ENCODE measurements at regions not wholly inside any gene's neighbourhood (a gene's known extent, or its start where the extent isn't known, plus 50 kb on each side); places are given as distances from the start of the nearest gene placed in this dataset.

DNA sequence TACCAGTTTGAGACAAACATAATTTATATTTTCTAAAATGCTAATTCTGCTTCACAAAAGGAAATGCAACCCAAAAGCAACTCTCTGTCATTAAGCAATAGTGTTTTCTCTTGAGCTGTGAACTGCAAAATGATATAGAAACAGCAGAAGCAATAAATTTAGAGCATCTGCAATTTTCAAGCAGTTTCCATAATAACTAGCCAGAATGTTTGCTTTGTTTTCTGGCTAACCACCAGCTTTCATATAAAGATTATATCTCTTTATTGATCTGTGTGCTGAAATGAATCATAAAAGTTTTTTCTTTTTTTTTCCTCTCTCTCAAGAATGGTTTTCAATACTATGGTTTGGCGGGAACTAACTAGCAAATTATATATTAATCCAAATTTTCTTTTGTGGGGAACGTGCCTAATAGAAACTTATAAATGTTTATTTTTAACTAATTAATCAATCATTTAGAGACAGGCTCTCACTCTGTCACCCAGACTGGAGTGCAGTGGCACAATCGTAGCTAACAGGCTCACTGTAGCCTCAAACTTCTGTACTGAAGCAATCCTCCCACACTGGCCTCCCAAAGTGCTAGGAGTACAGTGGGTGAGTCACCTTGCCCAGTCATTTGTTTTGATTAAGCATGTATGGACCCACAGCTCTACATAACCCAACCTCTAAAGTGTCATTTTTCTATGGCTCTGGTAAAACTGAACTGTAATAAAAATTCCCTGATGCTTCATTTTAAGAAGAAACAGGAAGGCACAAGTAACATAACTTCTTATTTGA, 830.1 kb upstream of the MGAT4C start:
- intact Hi-C loops (cut with micrococcal nuclease) = no loop called here
- Mint-ChIP-seq H3K36me3 (ENCODE audit: insufficient read depth, unreplicated experiment) (no peaks in the 10 kb centered on the region), H3K27ac (ENCODE audit: low read depth, unreplicated experiment) (no peak overlapping the region), H3K27me3 (ENCODE audit: insufficient read depth, unreplicated experiment) (no peaks in the 10 kb centered on the region), H3K4me1 (ENCODE audit: insufficient read depth, unreplicated experiment) (no peaks in the 10 kb centered on the region), H3K4me3 (ENCODE audit: unreplicated experiment) (no peak overlapping the region), H3K9me3 (ENCODE audit: unreplicated experiment) (no peaks in the 10 kb centered on the region)
- BruUV-seq (replicated peaks) = no TSS peak
- POLR2A ChIA-PET = no interaction called here
- peak; percentile 50 for DNase-seq (ENCODE audit: unreplicated experiment)
- CTCF ChIA-PET = no interaction called here
- TF ChIP-seq, protein P1, sequence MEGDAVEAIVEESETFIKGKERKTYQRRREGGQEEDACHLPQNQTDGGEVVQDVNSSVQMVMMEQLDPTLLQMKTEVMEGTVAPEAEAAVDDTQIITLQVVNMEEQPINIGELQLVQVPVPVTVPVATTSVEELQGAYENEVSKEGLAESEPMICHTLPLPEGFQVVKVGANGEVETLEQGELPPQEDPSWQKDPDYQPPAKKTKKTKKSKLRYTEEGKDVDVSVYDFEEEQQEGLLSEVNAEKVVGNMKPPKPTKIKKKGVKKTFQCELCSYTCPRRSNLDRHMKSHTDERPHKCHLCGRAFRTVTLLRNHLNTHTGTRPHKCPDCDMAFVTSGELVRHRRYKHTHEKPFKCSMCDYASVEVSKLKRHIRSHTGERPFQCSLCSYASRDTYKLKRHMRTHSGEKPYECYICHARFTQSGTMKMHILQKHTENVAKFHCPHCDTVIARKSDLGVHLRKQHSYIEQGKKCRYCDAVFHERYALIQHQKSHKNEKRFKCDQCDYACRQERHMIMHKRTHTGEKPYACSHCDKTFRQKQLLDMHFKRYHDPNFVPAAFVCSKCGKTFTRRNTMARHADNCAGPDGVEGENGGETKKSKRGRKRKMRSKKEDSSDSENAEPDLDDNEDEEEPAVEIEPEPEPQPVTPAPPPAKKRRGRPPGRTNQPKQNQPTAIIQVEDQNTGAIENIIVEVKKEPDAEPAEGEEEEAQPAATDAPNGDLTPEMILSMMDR (IDR thresholded peaks at IDR 0.05; ENCODE audit: unreplicated experiment) = no peak

DNA sequence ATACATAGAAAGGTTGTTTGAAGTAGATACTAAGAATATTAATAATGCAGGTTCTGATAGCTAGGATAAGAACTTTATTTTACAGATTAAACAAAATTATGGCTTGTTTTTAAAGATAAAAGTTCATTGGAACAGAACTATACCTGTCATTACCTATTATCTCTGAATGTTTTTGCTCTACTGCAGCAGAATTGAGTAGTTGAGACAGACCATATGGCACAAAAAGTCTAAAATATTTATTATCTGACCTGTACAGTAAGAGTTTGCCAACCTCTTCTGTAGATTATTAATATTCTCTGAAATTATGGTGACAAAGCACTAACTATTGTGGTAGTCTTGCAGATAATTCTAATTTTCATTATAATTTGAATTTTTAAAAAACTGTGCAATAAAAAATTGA, 829.1 kb upstream of the MGAT4C start:
- TF ChIP-seq, protein P1 (IDR thresholded peaks at IDR 0.05; ENCODE audit: unreplicated experiment) = no peak
- no peak overlapping the region for H3K4me3 Mint-ChIP-seq (ENCODE audit: unreplicated experiment)
- no TSS peak for BruUV-seq (replicated peaks)
- no peaks in the 10 kb centered on the region for H3K27me3 Mint-ChIP-seq (ENCODE audit: insufficient read depth, unreplicated experiment)
- H3K9me3 Mint-ChIP-seq (ENCODE audit: unreplicated experiment) = no peaks in the 10 kb centered on the region
- H3K27ac Mint-ChIP-seq (ENCODE audit: low read depth, unreplicated experiment) = no peak overlapping the region
- intact Hi-C loops (cut with micrococcal nuclease) = no loop called here
- ChIA-PET CTCF (interaction anchor here (0.5 kb wide), 1 partner anchor 98 kb away, joined by 6 read pairs; no protein-coding TSS in a partner anchor), POLR2A (no interaction called here)
- no peaks in the 10 kb centered on the region for H3K36me3 Mint-ChIP-seq (ENCODE audit: insufficient read depth, unreplicated experiment)
- no peak for DNase-seq (ENCODE audit: unreplicated experiment)
- no peaks in the 10 kb centered on the region for H3K4me1 Mint-ChIP-seq (ENCODE audit: insufficient read depth, unreplicated experiment)

DNA sequence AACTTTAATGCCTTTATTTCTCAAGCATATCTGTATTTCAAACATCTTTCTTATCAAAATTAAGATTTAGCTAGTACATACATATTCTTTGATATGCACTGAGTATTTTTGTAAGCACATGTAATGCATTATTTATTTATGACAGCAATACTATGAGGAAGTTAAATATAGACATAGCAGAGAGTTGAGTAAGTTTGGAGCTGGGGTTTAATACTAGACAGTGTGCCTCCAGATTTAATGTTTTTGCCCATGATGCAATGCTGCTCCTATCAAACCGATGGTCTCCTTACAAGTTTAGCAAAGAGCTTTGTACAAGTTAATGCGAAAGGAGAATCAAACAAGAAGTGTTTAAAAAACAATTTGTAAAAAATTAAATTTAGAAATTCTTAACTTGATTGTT, 826.6 kb upstream of the MGAT4C start:
- no peak overlapping the region for H3K4me3 Mint-ChIP-seq (ENCODE audit: unreplicated experiment)
- H3K27me3 Mint-ChIP-seq (ENCODE audit: insufficient read depth, unreplicated experiment) = no peaks in the 10 kb centered on the region
- no peaks in the 10 kb centered on the region for H3K36me3 Mint-ChIP-seq (ENCODE audit: insufficient read depth, unreplicated experiment)
- ChIA-PET CTCF (interaction anchor here (0.6 kb wide), 1 partner anchor 67 kb away, joined by 3 read pairs; no protein-coding TSS in a partner anchor), POLR2A (no interaction called here)
- intact Hi-C loops (cut with micrococcal nuclease) = no loop called here
- H3K27ac Mint-ChIP-seq (ENCODE audit: low read depth, unreplicated experiment) = no peak overlapping the region
- H3K4me1 Mint-ChIP-seq (ENCODE audit: insufficient read depth, unreplicated experiment) = no peaks in the 10 kb centered on the region
- TF ChIP-seq, protein P1 (IDR thresholded peaks at IDR 0.05; ENCODE audit: unreplicated experiment) = no peak
- no TSS peak for BruUV-seq (replicated peaks)
- DNase-seq (ENCODE audit: unreplicated experiment) = no peak
- H3K9me3 Mint-ChIP-seq (ENCODE audit: unreplicated experiment) = no peaks in the 10 kb centered on the region

DNA sequence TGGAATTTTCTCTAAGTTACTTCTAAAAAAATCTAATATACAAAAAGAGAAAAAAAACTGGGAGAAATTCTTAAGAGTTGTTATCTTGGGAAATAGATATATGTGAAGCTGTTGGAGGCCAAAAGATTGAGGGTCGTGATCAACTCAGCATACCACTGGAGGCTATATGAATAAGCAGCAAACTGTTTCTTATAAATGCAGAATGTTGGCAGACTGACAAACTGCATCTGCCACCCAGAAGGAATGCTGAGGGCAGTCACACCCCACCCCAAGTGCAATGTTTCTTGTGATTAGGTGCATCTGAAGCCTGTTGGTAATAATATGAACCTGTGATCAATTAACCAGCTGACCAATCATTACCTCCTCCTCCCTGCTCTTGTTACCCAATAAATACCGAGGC, 818.6 kb upstream of the MGAT4C start:
- H3K36me3 Mint-ChIP-seq (ENCODE audit: insufficient read depth, unreplicated experiment) = no peaks in the 10 kb centered on the region
- TF ChIP-seq, protein P1 (IDR thresholded peaks at IDR 0.05; ENCODE audit: unreplicated experiment) = no peak
- H3K9me3 Mint-ChIP-seq (ENCODE audit: unreplicated experiment) = peaks cover 9% of the 10 kb centered on the region
- H3K27me3 Mint-ChIP-seq (ENCODE audit: insufficient read depth, unreplicated experiment) = no peaks in the 10 kb centered on the region
- DNase-seq (ENCODE audit: unreplicated experiment) = no peak
- no peaks in the 10 kb centered on the region for H3K4me1 Mint-ChIP-seq (ENCODE audit: insufficient read depth, unreplicated experiment)
- no TSS peak for BruUV-seq (replicated peaks)
- no peak overlapping the region for H3K27ac Mint-ChIP-seq (ENCODE audit: low read depth, unreplicated experiment)
- intact Hi-C loops (cut with micrococcal nuclease) = no loop called here
- POLR2A ChIA-PET = no interaction called here
- CTCF ChIA-PET = interaction anchor here (1.6 kb wide), 1 partner anchor 774 kb away, joined by 4 read pairs; no protein-coding TSS in a partner anchor
- no peak overlapping the region for H3K4me3 Mint-ChIP-seq (ENCODE audit: unreplicated experiment)
